Ovary (tissue), 7 donors: ENCODE measurements at regions not wholly inside any gene's neighbourhood (a gene's known extent, or its start where the extent isn't known, plus 50 kb on each side); places are given as distances from the start of the nearest gene placed in this dataset.

Source experiments
- DNase-seq, 5 donors: peaks; one replicate each; pipeline ENCODE4 v3.0.0-alpha.2; 2019 to 2020
- H3K27ac ChIP-seq, 2 donors: fragments of 200-600 bp; one replicate each; pipeline versions ENCODE4 v1.5.1 to v1.8.0; 2019 to 2022
- H3K27me3 ChIP-seq: fragments of 200-600 bp; one replicate; pipeline ENCODE4 v1.8.0; 2022
- H3K36me3 ChIP-seq: fragments of 200-600 bp; sonication (generic); one replicate; pipeline ENCODE4 v1.5.1; 2019
- H3K4me1 ChIP-seq: one replicate; pipeline ENCODE4 v1.8.1; 2013; ENCODE audit warnings: mild to moderate bottlenecking, moderate library complexity; ENCODE audit not compliant: insufficient read depth
- H3K4me3 ChIP-seq: fragments of 200-600 bp; sonication (generic); one replicate; pipeline ENCODE4 v1.5.1; 2017
- H3K9me3 ChIP-seq, 2 donors: fragments of 200-600 bp in 1 of 2; sonication (generic) in 1 of 2; one replicate each; pipeline versions ENCODE4 v1.5.1 to v1.8.1; 2013 to 2019; ENCODE audit warnings: mild to moderate bottlenecking in 1 of 2, moderate library complexity in 1 of 2
- CTCF ChIP-seq, 3 donors: fragments of 450-650 bp in 2 of 3; fragments of 200-600 bp in 1 of 3; IDR thresholded peaks; one replicate each; pipeline versions ENCODE4 v1.5.1 to v1.8.0; 2016 to 2022; ENCODE audit warnings: antibody characterized with exemption in 3 of 3, mild to moderate bottlenecking in 1 of 3
- EP300 ChIP-seq: sonication (generic); formaldehyde crosslinking; IDR thresholded peaks from one replicate; pipeline ENCODE4 v1.6.1; 2017; ENCODE audit warnings: antibody characterized with exemption
- POLR2A ChIP-seq: fragments of 450-650 bp; IDR thresholded peaks from one replicate; pipeline ENCODE4 v1.6.1; 2017; ENCODE audit warnings: antibody characterized with exemption, mild to moderate bottlenecking, moderate library complexity
- WGBS, 3 donors: extraction: QIAGEN DNeasy Blood & Tissue Kit in 1 of 3; methylation state at CpG; one replicate each; pipeline versions ENCODE4 v1.1.5 to v1.1.7; 2013 to 2017; 5-methylcytosine and 5-hydroxymethylcytosine counted together
- intact Hi-C, 4 donors: fragments of 100-400 bp; cut with DNase I; formaldehyde crosslinking; loops; one replicate each; pipeline versions ENCODE4 v1.11.0 to v1.15.1; 2022 to 2023
- donor health status: DM: no; HTN: no; CAD: no; lungs with moderate emphysema.
- donor health status: DM: no; HTN: no; CAD: no.
- donor health status: Bipolar disorder and iron deficiency.
- donor health status: DM: no; HTN: no; CAD: no.
- donor health status: DM: yes; HTN: yes; CAD: no.

- H3K4me1 ChIP-seq = no peaks in the 10 kb centered on the region
These were observed 287.4 kb downstream of the IRF8 start for GRCh38 chr16:86186313-86186712.

GRCh38 chr16:86189934-86190333 is 291.0 kb downstream of the IRF8 start:
- TF ChIP-seq POLR2A (no peak), EP300 (no peak), CTCF (IDR thresholded peaks at IDR 0.05) (no peak)
- DNase-seq = no peak
- Histone ChIP-seq H3K9me3 (peaks cover 0 to 4% of the 10 kb centered on the region in 2 donors), H3K4me1 (no peaks in the 10 kb centered on the region), H3K27me3 (no peaks in the 10 kb centered on the region), H3K4me3 (no peak overlapping the region), H3K27ac (no peak overlapping the region), H3K36me3 (no peaks in the 10 kb centered on the region)
- intact Hi-C loops = no loop called here
- WGBS, 3 donors = 47 to 62% (median 54%) methylated on average over 4 of the region's 4 CpGs

More at GRCh38 chr16:86186313-86186712, 287.4 kb downstream of the IRF8 start:
- Histone ChIP-seq H3K4me3 (no peak overlapping the region), H3K27ac (no peak overlapping the region), H3K9me3 (no peaks in the 10 kb centered on the region), H3K36me3 (no peaks in the 10 kb centered on the region), H3K27me3 (no peaks in the 10 kb centered on the region)
- intact Hi-C loops = no loop called here
- no peak for TF ChIP-seq EP300
- TF ChIP-seq POLR2A = no peak
- TF ChIP-seq CTCF (IDR thresholded peaks at IDR 0.05) = no peak
- no peak for DNase-seq
- 78 to 87% (median 82%) methylated on average over 13 of the region's 13 CpGs for WGBS, 3 donors

- no peaks in the 10 kb centered on the region for H3K36me3 ChIP-seq
- no peaks in the 10 kb centered on the region for H3K27me3 ChIP-seq
- H3K4me3 ChIP-seq = no peak overlapping the region
- no peaks in the 10 kb centered on the region for H3K4me1 ChIP-seq
- peaks cover 0 to 5% of the 10 kb centered on the region in 2 donors for H3K9me3 ChIP-seq
- no peak for TF ChIP-seq POLR2A
- TF ChIP-seq EP300 = no peak
- no peak for TF ChIP-seq CTCF (IDR thresholded peaks at IDR 0.05)
- 55 to 67% (median 65%) methylated on average over 14 of the region's 14 CpGs for WGBS, 3 donors
- intact Hi-C loops = no loop called here
- H3K27ac ChIP-seq = no peak overlapping the region
- DNase-seq = no peak
These were observed 292.7 kb downstream of the IRF8 start for GRCh38 chr16:86191663-86192062.

- no peak overlapping the region for H3K27ac ChIP-seq
- H3K9me3 ChIP-seq = peaks cover 0 to 5% of the 10 kb centered on the region in 2 donors
- no peaks in the 10 kb centered on the region for H3K27me3 ChIP-seq
These were observed 294.7 kb downstream of the IRF8 start for GRCh38 chr16:86193528-86194193.

More at GRCh38 chr16:86193528-86194193, 294.7 kb downstream of the IRF8 start:
- no peaks in the 10 kb centered on the region for H3K36me3 ChIP-seq
- DNase-seq = no peak
- intact Hi-C loops = no loop called here
- no peak overlapping the region for H3K4me3 ChIP-seq
- TF ChIP-seq POLR2A (no peak), EP300 (no peak), CTCF (IDR thresholded peaks at IDR 0.05) (no peak)
- H3K4me1 ChIP-seq = no peaks in the 10 kb centered on the region
- 75 to 80% (median 80%) methylated on average over 15 of the region's 15 CpGs for WGBS, 3 donors
